Activated naive CD4-positive, alpha-beta T cell treated with Interleukin-2 at 50 U/mL for 16 hours (primary cell): ENCODE measurements at regions not wholly inside any gene's neighbourhood (a gene's known extent, or its start where the extent isn't known, plus 50 kb on each side); places are given as distances from the start of the nearest gene placed in this dataset.
"Not testable (repeated sequence)": the region's sequence is repeated elsewhere in the genome, so short reads cannot be mapped to it uniquely, and the experiment has no call there.

ENCODE experiments used
- DNase-seq: peaks from one replicate; pipeline ENCODE4 v3.0.0-alpha.2; 2020

GRCh38 chr21:28699596-28700259, 292.9 kb downstream of the LTN1 start:
- DNase-seq: no peak

- DNase-seq: no peak
Measured at GRCh38 chr21:28699186-28699585, 293.5 kb downstream of the LTN1 start.

- no peak for DNase-seq
Measured at GRCh38 chr21:28696844-28697410, 295.8 kb downstream of the LTN1 start.

- DNase-seq: no peak
Measured at GRCh38 chr21:28693476-28693875, 299.2 kb downstream of the LTN1 start.

- no peak for DNase-seq
Measured at GRCh38 chr21:28690196-28690595, 302.5 kb downstream of the LTN1 start.

- no peak for DNase-seq
Measured at GRCh38 chr21:28688381-28688780, 304.3 kb downstream of the LTN1 start.

GRCh38 chr21:28687586-28687985, 305.1 kb downstream of the LTN1 start:
- DNase-seq: no peak

- DNase-seq: no peak
Measured at GRCh38 chr21:28683982-28684752, 308.5 kb downstream of the LTN1 start.

GRCh38 chr21:28682884-28683283, 309.8 kb downstream of the LTN1 start:
- not testable (repeated sequence) for DNase-seq

- not testable (repeated sequence) for DNase-seq
Measured at GRCh38 chr21:28677096-28677495, 315.6 kb downstream of the LTN1 start.

- DNase-seq: no peak
Measured at GRCh38 chr21:28675331-28676041, 317.2 kb downstream of the LTN1 start.

- DNase-seq: no peak
Measured at GRCh38 chr21:28674763-28675162, 317.9 kb downstream of the LTN1 start.

GRCh38 chr21:28671549-28672195, 321.0 kb downstream of the LTN1 start:
- no peak for DNase-seq

GRCh38 chr21:28669971-28670653, 322.6 kb downstream of the LTN1 start:
- DNase-seq: no peak

- no peak for DNase-seq
Measured at GRCh38 chr21:28669321-28669720, 323.4 kb downstream of the LTN1 start.

- DNase-seq: no peak
Measured at GRCh38 chr21:28663754-28664153, 328.9 kb downstream of the LTN1 start.

- DNase-seq: no peak
Measured at GRCh38 chr21:28663111-28663693, 329.5 kb downstream of the LTN1 start.

GRCh38 chr21:28657566-28657965, 335.1 kb downstream of the LTN1 start:
- DNase-seq: no peak

- DNase-seq: no peak
Measured at GRCh38 chr21:28655471-28655870, 337.2 kb downstream of the LTN1 start.

- no peak for DNase-seq
Measured at GRCh38 chr21:28654406-28654805, 338.3 kb downstream of the LTN1 start.

- no peak for DNase-seq
Measured at GRCh38 chr21:28644762-28645161, 347.9 kb downstream of the LTN1 start.

- DNase-seq: no peak
Measured at GRCh38 chr21:28642891-28643290, 349.8 kb downstream of the LTN1 start.
